RCC 7860 (cell line): ENCODE measurements at regions not wholly inside any gene's neighbourhood (a gene's known extent, or its start where the extent isn't known, plus 50 kb on each side); places are given as distances from the start of the nearest gene placed in this dataset.
"Not testable (repeated sequence)": the region's sequence is repeated elsewhere in the genome, so short reads cannot be mapped to it uniquely, and the experiment has no call there.

ENCODE experiments used
- DNase-seq: peaks from one replicate; pipeline ENCODE4 v3.0.0-alpha.2; 2015; ENCODE audit warnings: low spot score
- FAIRE-seq: peaks from 2 replicates; lab custom pipeline; 2012; peaks lifted over from hg19 to GRCh38; lab: Jason Lieb, UNC

DNA sequence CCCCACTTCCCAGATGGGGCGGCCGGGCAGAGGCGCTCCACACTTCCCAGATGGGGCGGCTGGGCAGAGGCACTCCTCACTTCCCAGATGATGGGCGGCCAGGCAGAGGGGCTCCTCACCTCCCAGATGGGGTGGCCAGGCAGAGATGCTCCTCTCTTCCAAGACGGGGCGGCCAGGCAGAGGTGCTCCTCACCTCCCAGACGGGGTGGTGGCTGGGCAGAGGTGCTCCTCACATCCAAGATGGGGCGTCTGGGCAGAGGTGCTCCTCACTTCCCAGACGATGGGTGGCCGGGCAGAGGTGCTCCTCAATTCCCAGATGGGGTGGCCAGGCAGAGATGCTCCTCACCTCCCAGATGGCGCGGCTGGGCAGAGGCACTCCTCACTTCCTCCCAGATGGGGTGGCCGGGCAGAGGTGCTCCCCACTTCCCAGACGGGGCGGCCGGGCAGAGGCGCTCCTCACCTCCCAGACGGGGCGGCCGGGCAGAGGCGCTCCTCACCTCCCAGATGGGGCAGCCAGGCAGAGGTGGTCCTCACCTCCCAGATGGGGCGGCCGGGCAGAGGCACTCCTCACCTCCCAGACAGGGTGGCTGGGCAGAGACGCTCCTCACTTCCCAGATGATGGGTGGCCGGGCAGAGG is 275.2 kb downstream of the LIPI start:
- not testable (repeated sequence) for DNase-seq, FAIRE-seq

- DNase-seq, FAIRE-seq: not testable (repeated sequence)
Observed at GRCh38 chr21:13934887-13935342, 275.8 kb downstream of the LIPI start.

GRCh38 chr21:13923175-13923574 is 287.6 kb downstream of the LIPI start:
- FAIRE-seq, DNase-seq: not testable (repeated sequence)

GRCh38 chr21:13921455-13921854 is 289.3 kb downstream of the LIPI start:
- not testable (repeated sequence) for DNase-seq, FAIRE-seq

GRCh38 chr21:13907385-13907784 is 297.8 kb downstream of the POTED start:
- FAIRE-seq, DNase-seq: not testable (repeated sequence)

DNA sequence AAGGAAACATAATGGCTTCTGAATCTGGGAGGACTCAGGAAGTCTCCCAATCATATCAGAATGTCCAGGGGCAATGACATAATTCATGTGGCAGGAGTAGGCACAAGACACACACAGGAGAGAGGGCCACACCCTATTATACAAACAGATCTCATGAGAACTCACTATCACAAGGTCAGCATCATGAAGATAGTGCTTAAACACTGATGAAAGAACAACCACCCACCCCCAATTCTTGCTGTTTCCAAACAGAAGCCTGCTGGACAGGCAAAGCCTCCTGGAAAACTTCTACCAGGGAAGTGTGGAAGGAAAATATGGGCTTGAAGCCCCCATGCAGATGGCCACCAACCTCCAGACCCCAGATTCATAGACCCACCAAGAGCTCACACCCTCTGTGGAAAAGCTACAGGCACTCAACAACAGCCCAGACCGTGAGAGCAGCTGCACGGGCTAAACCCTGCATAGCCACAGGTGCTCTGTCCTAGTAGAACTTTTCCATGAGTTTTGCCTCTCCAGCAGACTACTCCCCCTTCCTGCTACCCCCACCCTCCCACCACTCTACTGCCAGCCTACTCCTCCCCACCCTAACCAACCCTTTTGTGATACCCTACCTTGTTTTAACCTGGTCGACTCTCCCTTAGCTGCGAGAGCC is 287.1 kb downstream of the POTED start:
- DNase-seq, FAIRE-seq: not testable (repeated sequence)

- not testable (repeated sequence) for FAIRE-seq, DNase-seq
Observed at GRCh38 chr21:13893617-13894016, 284.0 kb downstream of the POTED start.

DNA sequence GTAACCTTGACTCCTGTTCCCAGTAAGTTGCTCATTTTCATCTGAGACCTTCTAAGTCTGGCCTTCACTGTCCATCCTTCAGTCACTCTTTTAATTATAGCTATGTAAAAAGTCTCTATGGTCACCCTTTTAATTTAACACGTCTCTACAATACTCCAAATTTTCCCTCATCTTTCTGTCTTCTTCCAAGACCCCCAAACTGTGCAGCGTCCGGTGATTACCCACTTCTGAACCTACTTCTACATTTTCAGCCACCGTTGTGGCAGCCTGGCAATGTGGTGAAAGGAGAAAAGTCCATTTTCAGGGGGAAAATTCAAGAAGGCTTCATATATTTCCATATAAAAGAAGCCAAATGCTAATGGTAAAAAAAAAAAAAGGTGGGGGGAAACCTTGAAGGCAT is 283.4 kb downstream of the POTED start:
- FAIRE-seq, DNase-seq: not testable (repeated sequence)

DNA sequence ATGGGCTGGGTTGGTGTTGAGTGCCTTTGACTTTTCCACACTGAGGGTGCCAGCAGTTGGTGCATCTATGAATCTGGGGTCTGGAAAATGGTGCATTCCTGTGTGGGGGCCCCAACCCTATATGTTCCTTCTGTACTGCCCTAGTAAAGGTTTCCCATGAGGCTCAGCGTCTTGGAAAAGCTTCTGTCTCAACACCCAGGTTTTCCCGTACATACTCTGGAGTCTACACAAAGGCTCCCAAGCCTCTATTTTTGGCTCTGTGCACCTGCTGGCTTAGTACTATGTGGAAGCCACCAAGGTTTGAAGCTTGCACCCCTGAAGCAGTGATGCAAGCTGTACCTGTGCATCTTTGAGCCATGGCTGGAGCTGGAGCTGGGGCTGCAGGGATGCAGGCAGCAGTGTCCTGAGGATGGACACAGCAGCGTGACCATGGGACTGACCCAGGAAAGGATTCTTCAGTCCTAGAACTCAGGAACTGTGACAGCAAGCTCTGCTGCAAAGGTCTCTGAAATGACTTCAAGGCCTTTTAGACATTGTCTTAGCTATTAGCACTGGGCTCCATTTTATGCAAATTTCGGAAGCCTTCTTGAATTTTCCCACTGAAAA is 282.7 kb downstream of the POTED start:
- FAIRE-seq, DNase-seq: not testable (repeated sequence)

- FAIRE-seq, DNase-seq: not testable (repeated sequence)
Observed at GRCh38 chr21:13889176-13889575, 279.6 kb downstream of the POTED start.

DNA sequence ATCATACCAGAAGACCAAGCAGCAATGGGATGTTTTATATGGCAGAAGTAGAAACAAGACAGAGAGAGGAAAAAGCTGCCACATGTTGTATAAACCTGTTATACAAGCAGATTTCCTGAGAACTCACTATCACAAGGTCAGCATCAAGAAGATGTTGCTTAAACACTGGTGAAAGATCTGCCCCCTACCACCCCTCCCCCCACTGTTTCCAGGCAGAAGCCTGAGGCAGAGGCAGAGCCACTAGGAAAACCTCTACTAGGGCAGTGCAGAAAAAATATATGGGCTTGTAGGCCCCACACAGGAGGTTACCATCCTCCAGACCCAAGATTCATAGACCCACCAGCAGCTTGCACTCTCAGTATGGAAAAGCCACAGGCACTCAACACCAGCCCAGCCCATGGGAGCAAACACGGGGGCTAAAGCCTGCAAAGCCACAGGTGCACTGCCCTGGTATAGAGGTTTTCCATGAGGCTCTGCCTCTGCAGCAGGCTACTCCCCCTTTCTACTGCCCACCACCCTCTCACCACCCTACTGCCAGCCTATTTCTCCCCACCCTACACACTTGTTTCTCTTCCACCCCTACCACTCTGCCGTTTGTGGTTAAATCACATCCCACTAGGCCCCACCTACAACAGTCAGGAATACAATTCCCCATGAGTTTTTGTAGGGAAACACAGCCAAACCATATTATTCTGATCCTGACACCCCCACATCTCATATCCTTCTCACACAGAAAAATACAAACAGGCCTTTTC is 274.2 kb downstream of the POTED start:
- FAIRE-seq, DNase-seq: not testable (repeated sequence)

DNA sequence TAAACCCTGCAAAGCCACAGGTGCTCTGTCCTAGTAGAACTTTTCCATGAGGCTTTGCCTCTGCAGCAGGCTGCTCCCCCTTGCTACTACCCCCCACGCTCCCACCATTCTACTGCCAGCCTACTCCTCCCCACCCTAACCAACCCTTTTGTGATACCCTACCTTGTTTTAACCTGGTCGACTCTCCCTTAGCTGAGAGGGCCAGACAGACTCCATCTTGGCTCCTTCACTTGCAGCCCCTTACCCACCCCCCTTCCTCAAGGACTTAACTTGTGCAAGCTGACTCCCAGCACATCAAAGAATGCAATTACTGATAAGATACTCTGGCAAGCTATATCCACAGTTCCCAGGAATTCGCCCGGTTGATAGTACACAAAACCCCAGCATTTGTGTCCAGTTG is 267.9 kb downstream of the POTED start:
- FAIRE-seq = not testable (repeated sequence)

GRCh38 chr21:13876999-13877398 is 267.4 kb downstream of the POTED start:
- not testable (repeated sequence) for FAIRE-seq

More for the DNA sequence above, 267.9 kb downstream of the POTED start:
- DNase-seq = not testable (repeated sequence)

GRCh38 chr21:13874001-13874400 is 264.4 kb downstream of the POTED start:
- FAIRE-seq, DNase-seq: not testable (repeated sequence)

More at GRCh38 chr21:13876999-13877398, 267.4 kb downstream of the POTED start:
- not testable (repeated sequence) for DNase-seq

GRCh38 chr21:13854638-13855037 is 245.1 kb downstream of the POTED start:
- no peak for DNase-seq
- FAIRE-seq = no peak

GRCh38 chr21:13850808-13851207 is 241.2 kb downstream of the POTED start:
- DNase-seq, FAIRE-seq: not testable (repeated sequence)

DNA sequence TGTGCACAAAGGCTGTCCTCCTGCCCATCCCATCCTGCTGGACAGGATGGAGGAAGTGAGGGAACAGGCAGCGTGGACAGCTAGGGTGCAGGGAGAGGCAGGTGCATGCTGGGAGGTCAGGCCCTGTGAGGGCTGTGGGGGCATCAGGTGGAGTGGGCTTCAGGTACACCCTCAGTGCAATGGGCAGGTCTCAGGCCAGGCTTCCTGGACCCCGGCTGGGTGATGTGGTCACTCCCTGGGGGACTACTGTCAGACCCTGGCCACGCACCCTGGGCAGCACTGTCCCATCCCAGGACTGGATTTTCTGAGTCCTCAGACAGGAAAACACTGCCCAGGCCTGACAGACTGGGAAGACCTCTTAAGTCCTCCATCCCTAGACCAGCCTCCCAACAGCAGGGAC is 239.9 kb downstream of the POTED start:
- not testable (repeated sequence) for DNase-seq, FAIRE-seq

GRCh38 chr21:13846718-13847117 is 237.1 kb downstream of the POTED start:
- not testable (repeated sequence) for DNase-seq, FAIRE-seq

DNA sequence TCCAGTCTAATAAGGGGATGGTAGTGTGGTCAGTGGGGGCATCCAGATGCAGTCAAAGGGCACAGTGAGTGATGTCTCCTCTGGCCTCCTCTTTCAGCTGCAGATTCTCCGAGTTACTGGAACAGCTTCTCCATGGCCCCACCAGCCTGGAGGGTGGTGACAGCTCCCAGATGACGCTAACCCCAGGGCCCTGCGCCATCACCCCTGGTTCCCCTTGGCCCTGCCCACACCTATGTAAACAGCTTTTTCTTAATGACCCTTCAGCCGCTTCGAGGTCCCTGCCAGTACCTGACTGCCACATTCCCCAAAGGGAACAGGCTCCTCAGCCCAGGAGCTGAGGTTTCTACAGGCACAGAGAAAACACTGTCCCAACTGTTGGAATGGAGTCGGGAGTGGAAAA is 235.0 kb downstream of the POTED start:
- not testable (repeated sequence) for FAIRE-seq, DNase-seq

GRCh38 chr21:13843081-13843480 is 233.5 kb downstream of the POTED start:
- FAIRE-seq, DNase-seq: not testable (repeated sequence)
